ENCODE measurements at regions not wholly inside any gene's neighbourhood (a gene's known extent, or its start where the extent isn't known, plus 50 kb on each side); places are given as distances from the start of the nearest gene placed in this dataset.

GRCh38 chr5:130796032-130796431 lies 369.0 kb downstream of the HINT1 start:
- Mint-ChIP-seq H3K27ac (no peak overlapping the region), H3K9me3 (peaks cover 19% of the 10 kb centered on the region), H3K27me3 (ENCODE audit: low read depth) (peaks cover 4% of the 10 kb centered on the region), H3K36me3 (peaks cover 6% of the 10 kb centered on the region), H3K4me3 (no peak overlapping the region), H3K4me1 (0 out of 2 replicates have a peak, but pooled peaks cover 3% of the 10 kb centered on the region)
- ATAC-seq (no peak), DNase-seq (ENCODE audit: low spot score) (no peak)
- POLR2A ChIA-PET, result no interaction called here
- CTCF ChIA-PET, result interaction anchor here (0.9 kb wide), 1 partner anchor 75 kb away, joined by 3 read pairs; no protein-coding TSS in a partner anchor
- TF ChIP-seq ZNF423 (CRISPR knock-in tag; IDR thresholded peaks at IDR 0.05), result no peak
- TF ChIP-seq MXD4 (CRISPR knock-in tag; IDR thresholded peaks at IDR 0.05; ENCODE audit: borderline replicate concordance), result no peak
- TF ChIP-seq STAT6 (CRISPR knock-in tag; conservative IDR thresholded peaks at IDR 0.05; ENCODE audit: low read depth), result no peak
- no peak for TF ChIP-seq ATF2 (CRISPR knock-in tag; IDR thresholded peaks at IDR 0.05; ENCODE audit: borderline replicate concordance, low read depth)
- no peak for TF ChIP-seq MAX (CRISPR knock-in tag; IDR thresholded peaks at IDR 0.05)
- no peak for TF ChIP-seq OVOL2 (CRISPR knock-in tag; IDR thresholded peaks at IDR 0.05; ENCODE audit: borderline replicate concordance)
- TF ChIP-seq ZNF121 (CRISPR knock-in tag; IDR thresholded peaks at IDR 0.05), result no peak
- TF ChIP-seq SOX15 (CRISPR knock-in tag; IDR thresholded peaks at IDR 0.05), result no peak
- no peak for TF ChIP-seq CREM (CRISPR knock-in tag; IDR thresholded peaks at IDR 0.05)
- no peak for TF ChIP-seq ZNF263 (CRISPR knock-in tag; IDR thresholded peaks at IDR 0.05; ENCODE audit: low read depth)
- no peak for TF ChIP-seq ZBTB43 (CRISPR knock-in tag; IDR thresholded peaks at IDR 0.05)
- no peak for TF ChIP-seq MLX (CRISPR knock-in tag; IDR thresholded peaks at IDR 0.05)
- TF ChIP-seq NR2C2 (CRISPR knock-in tag; IDR thresholded peaks at IDR 0.05), result no peak
- no peak for TF ChIP-seq ETV6 (CRISPR knock-in tag; IDR thresholded peaks at IDR 0.05)
- TF ChIP-seq EMX1 (CRISPR knock-in tag; IDR thresholded peaks at IDR 0.05), result no peak
- TF ChIP-seq FOXP1 (CRISPR knock-in tag; IDR thresholded peaks at IDR 0.05; ENCODE audit: borderline replicate concordance), result no peak

- no peak overlapping the region for H3K4me3 Mint-ChIP-seq
- DNase-seq (ENCODE audit: low spot score), result no peak
- no peak for ATAC-seq
- peaks cover 13% of the 10 kb centered on the region for H3K9me3 Mint-ChIP-seq
- H3K4me1 Mint-ChIP-seq, result 0 out of 2 replicates have a peak, but pooled peaks cover 3% of the 10 kb centered on the region
- ChIA-PET CTCF (no interaction called here), POLR2A (no interaction called here)
- peaks cover 7% of the 10 kb centered on the region for H3K27me3 Mint-ChIP-seq (ENCODE audit: low read depth)
- no peak overlapping the region for H3K27ac Mint-ChIP-seq
- H3K36me3 Mint-ChIP-seq, result peaks cover 6% of the 10 kb centered on the region
- TF ChIP-seq STAT6 (CRISPR knock-in tag; conservative IDR thresholded peaks at IDR 0.05; ENCODE audit: low read depth) (no peak), ZNF138 (CRISPR knock-in tag; conservative IDR thresholded peaks at IDR 0.05) (no peak), ZBTB43 (CRISPR knock-in tag; IDR thresholded peaks at IDR 0.05) (no peak), ZSCAN18 (CRISPR knock-in tag; IDR thresholded peaks at IDR 0.05) (no peak), SMAD3 (CRISPR knock-in tag; IDR thresholded peaks at IDR 0.05; ENCODE audit: borderline replicate concordance) (no peak), RORB (CRISPR knock-in tag; IDR thresholded peaks at IDR 0.05) (no peak), NR2C2 (CRISPR knock-in tag; IDR thresholded peaks at IDR 0.05) (no peak), RELA (CRISPR knock-in tag; IDR thresholded peaks at IDR 0.05; ENCODE audit: borderline replicate concordance) (no peak), ELF4 (CRISPR knock-in tag; IDR thresholded peaks at IDR 0.05; ENCODE audit: low read depth) (no peak)
Observed at GRCh38 chr5:130795037-130795436, 370.0 kb downstream of the HINT1 start.
